WTC11 (cell line): ENCODE measurements at regions not wholly inside any gene's neighbourhood (a gene's known extent, or its start where the extent isn't known, plus 50 kb on each side); places are given as distances from the start of the nearest gene placed in this dataset.
"Not testable (repeated sequence)": the region's sequence is repeated elsewhere in the genome, so short reads cannot be mapped to it uniquely, and the experiment has no call there.

Experiments
- ATAC-seq: fragments of 200-7000 bp; cut with Tn5 transposase; 2 replicates; pipeline ENCODE4 v1.10.0; 2021; ENCODE audit warnings: mild to moderate bottlenecking, moderate library complexity
- CTCF ChIA-PET: fragments of 300-600 bp; sonication (Branson Sonifier 250); formaldehyde crosslinking; loops from one replicate; lab custom pipeline; 2021; ENCODE audit warnings: antibody characterized with exemption; lab: Charles Lee
- POLR2A ChIA-PET: fragments of 350-600 bp; sonication (Branson Sonifier 250); formaldehyde crosslinking; loops from one replicate; lab custom pipeline; 2021; ENCODE audit warnings: antibody characterized with exemption; lab: Charles Lee
- DNase-seq: peaks from one replicate; pipeline ENCODE4 v3.0.0; 2021; ENCODE audit warnings: low spot score
- H3K27ac Mint-ChIP-seq: 2 replicates; pipeline ENCODE4 v1.8.0; 2021; ENCODE audit warnings: mixed read lengths
- H3K27me3 Mint-ChIP-seq: 2 replicates; pipeline ENCODE4 v1.8.0; 2021; ENCODE audit warnings: low read depth, mild to moderate bottlenecking, moderate library complexity, mixed read lengths
- H3K36me3 Mint-ChIP-seq: 2 replicates; pipeline ENCODE4 v1.8.0; 2021; ENCODE audit warnings: mixed read lengths
- H3K4me1 Mint-ChIP-seq: 2 replicates; pipeline ENCODE4 v1.8.0; 2022; ENCODE audit warnings: mixed read lengths
- H3K4me3 Mint-ChIP-seq: 2 replicates; pipeline ENCODE4 v1.8.0; 2021; ENCODE audit warnings: mild to moderate bottlenecking, moderate library complexity, mixed read lengths
- H3K9me3 Mint-ChIP-seq: 2 replicates; pipeline ENCODE4 v1.8.0; 2021; ENCODE audit warnings: mixed read lengths
- ATF1 ChIP-seq: sonication (generic); formaldehyde crosslinking; IDR thresholded peaks from 2 replicates; pipeline ENCODE4 v1.8.1; 2023; ENCODE audit warnings: mild to moderate bottlenecking, moderate library complexity, missing genetic modification reagents
- ATF6 ChIP-seq: sonication (generic); formaldehyde crosslinking; IDR thresholded peaks from 2 replicates; pipeline ENCODE4 v1.8.1; 2023; ENCODE audit warnings: mild to moderate bottlenecking, missing genetic modification reagents
- CREB1 ChIP-seq: sonication (generic); formaldehyde crosslinking; IDR thresholded peaks from 2 replicates; pipeline ENCODE4 v1.8.0; 2023; ENCODE audit warnings: mild to moderate bottlenecking, missing genetic modification reagents
- E2F1 ChIP-seq: sonication (generic); formaldehyde crosslinking; IDR thresholded peaks from 2 replicates; pipeline ENCODE4 v1.8.0; 2022; ENCODE audit warnings: mild to moderate bottlenecking, missing genetic modification reagents
- E2F5 ChIP-seq: sonication (generic); formaldehyde crosslinking; IDR thresholded peaks from 2 replicates; pipeline ENCODE4 v1.8.1; 2022; ENCODE audit warnings: mild to moderate bottlenecking, moderate library complexity, missing genetic modification reagents
- ELF4 ChIP-seq: sonication (generic); formaldehyde crosslinking; IDR thresholded peaks from 2 replicates; pipeline ENCODE4 v1.8.1; 2022; ENCODE audit warnings: low read depth, mild to moderate bottlenecking, moderate library complexity, missing genetic modification reagents
- ERG ChIP-seq: fragments of 250-450 bp; sonication (Bioruptor Pico); IDR thresholded peaks from 2 replicates; pipeline ENCODE4 v1.8.0; 2021; ENCODE audit warnings: mild to moderate bottlenecking
- ETV6 ChIP-seq: sonication (generic); formaldehyde crosslinking; IDR thresholded peaks from 2 replicates; pipeline ENCODE4 v1.8.1; 2022; ENCODE audit warnings: mild to moderate bottlenecking, missing genetic modification reagents
- FOXJ3 ChIP-seq: sonication (generic); formaldehyde crosslinking; IDR thresholded peaks from 2 replicates; pipeline ENCODE4 v1.9.0; 2021; ENCODE audit warnings: missing genetic modification reagents, mild to moderate bottlenecking, borderline replicate concordance
- FOXP1 ChIP-seq: sonication (generic); formaldehyde crosslinking; IDR thresholded peaks from 2 replicates; pipeline ENCODE4 v1.8.0; 2022; ENCODE audit warnings: missing genetic modification reagents, mild to moderate bottlenecking, moderate library complexity, borderline replicate concordance
- GRHL2 ChIP-seq: fragments of 250-450 bp; sonication (Bioruptor Pico); IDR thresholded peaks from 2 replicates; pipeline ENCODE4 v1.8.0; 2022; ENCODE audit warnings: mild to moderate bottlenecking, moderate library complexity; ENCODE audit not compliant: insufficient replicate concordance, severe bottlenecking
- GTF2I ChIP-seq: fragments of 250-450 bp; sonication (Bioruptor Pico); conservative IDR thresholded peaks from 2 replicates; pipeline ENCODE4 v1.4.0; 2021; ENCODE audit warnings: mild to moderate bottlenecking
- IRF2 ChIP-seq: sonication (generic); formaldehyde crosslinking; IDR thresholded peaks from 2 replicates; pipeline ENCODE4 v1.8.0; 2022; ENCODE audit warnings: low read depth, missing genetic modification reagents, borderline replicate concordance
- MAX ChIP-seq: sonication (generic); formaldehyde crosslinking; IDR thresholded peaks from 2 replicates; pipeline ENCODE4 v1.8.0; 2022; ENCODE audit warnings: mild to moderate bottlenecking, missing genetic modification reagents
- NFE2L1 ChIP-seq: sonication (generic); formaldehyde crosslinking; IDR thresholded peaks from 2 replicates; pipeline ENCODE4 v1.8.1; 2023; ENCODE audit warnings: missing genetic modification reagents
- NR2C2 ChIP-seq: sonication (generic); formaldehyde crosslinking; IDR thresholded peaks from 2 replicates; pipeline ENCODE4 v1.8.0; 2022; ENCODE audit warnings: mild to moderate bottlenecking, missing genetic modification reagents
- OVOL2 ChIP-seq: fragments of 250-450 bp; sonication (Bioruptor Pico); IDR thresholded peaks from 2 replicates; pipeline ENCODE4 v1.9.0; 2021; ENCODE audit warnings: mild to moderate bottlenecking, borderline replicate concordance
- PRRX2 ChIP-seq: fragments of 250-450 bp; sonication (Bioruptor Pico); IDR thresholded peaks from 2 replicates; pipeline ENCODE4 v1.8.0; 2021; ENCODE audit warnings: mild to moderate bottlenecking
- TEAD1 ChIP-seq: sonication (generic); formaldehyde crosslinking; IDR thresholded peaks from 2 replicates; pipeline ENCODE4 v1.8.0; 2022; ENCODE audit warnings: mild to moderate bottlenecking, missing genetic modification reagents
- ZBTB21 ChIP-seq: sonication (generic); formaldehyde crosslinking; IDR thresholded peaks from 2 replicates; pipeline ENCODE4 v1.8.1; 2023; ENCODE audit warnings: mild to moderate bottlenecking, missing genetic modification reagents, borderline replicate concordance
- ZNF219 ChIP-seq: sonication (generic); formaldehyde crosslinking; IDR thresholded peaks from 2 replicates; pipeline ENCODE4 v1.8.0; 2023; ENCODE audit warnings: missing genetic modification reagents, mild to moderate bottlenecking, borderline replicate concordance
- ZNF317 ChIP-seq: sonication (generic); formaldehyde crosslinking; IDR thresholded peaks from 2 replicates; pipeline ENCODE4 v1.8.1; 2023; ENCODE audit warnings: low read depth, mild to moderate bottlenecking, moderate library complexity, missing genetic modification reagents, borderline replicate concordance

- Mint-ChIP-seq H3K36me3 (no peaks in the 10 kb centered on the region), H3K27me3 (no peaks in the 10 kb centered on the region), H3K27ac (no peak overlapping the region), H3K9me3 (0 out of 2 replicates have a peak, but pooled peaks cover 4% of the 10 kb centered on the region), H3K4me3 (no peak overlapping the region), H3K4me1 (peaks cover 3% of the 10 kb centered on the region; the same call in 1 of the 2 replicates)
- TF ChIP-seq FOXP1 (CRISPR knock-in tag) (no peak), ELF4 (no peak), ERG (CRISPR knock-in tag) (no peak), ATF1 (no peak), NFE2L1 (CRISPR knock-in tag) (no peak), FOXJ3 (CRISPR knock-in tag) (no peak), PRRX2 (CRISPR knock-in tag) (no peak), ZNF317 (CRISPR knock-in tag) (no peak), ZNF219 (no peak), ETV6 (no peak), E2F5 (CRISPR knock-in tag) (no peak), TEAD1 (CRISPR knock-in tag) (no peak), IRF2 (CRISPR knock-in tag) (no peak), MAX (no peak), ZBTB21 (CRISPR knock-in tag) (no peak), NR2C2 (CRISPR knock-in tag) (no peak), GRHL2 (no peak), GTF2I (CRISPR knock-in tag) (no peak), ATF6 (CRISPR knock-in tag) (no peak)
- ChIA-PET CTCF (interaction anchor here (0.7 kb wide), 1 partner anchor 9 kb away, joined by 4 read pairs; no protein-coding TSS in a partner anchor), POLR2A (no interaction called here)
- DNase-seq (no peak), ATAC-seq (no peak)
Observed at GRCh38 chr18:10169814-10170213, 256.0 kb downstream of the VAPA start.

GRCh38 chr18:10170375-10170774 is 256.6 kb downstream of the VAPA start:
- CTCF ChIA-PET, result interaction anchor here (0.7 kb wide), 1 partner anchor 10 kb away, joined by 4 read pairs; no protein-coding TSS in a partner anchor
- 0 out of 2 replicates have a peak, but pooled peaks cover 4% of the 10 kb centered on the region for H3K9me3 Mint-ChIP-seq
- ATAC-seq (no peak), DNase-seq (no peak)
- H3K4me3 Mint-ChIP-seq, result no peak overlapping the region
- POLR2A ChIA-PET, result no interaction called here
- H3K36me3 Mint-ChIP-seq, result no peaks in the 10 kb centered on the region
- H3K27ac Mint-ChIP-seq, result no peak overlapping the region
- H3K27me3 Mint-ChIP-seq, result no peaks in the 10 kb centered on the region
- TF ChIP-seq GRHL2 (no peak), OVOL2 (CRISPR knock-in tag) (no peak), E2F1 (CRISPR knock-in tag) (no peak), CREB1 (CRISPR knock-in tag) (no peak)
- H3K4me1 Mint-ChIP-seq, result peaks cover 3% of the 10 kb centered on the region; the same call in 1 of the 2 replicates

GRCh38 chr18:10175333-10175732 is 261.5 kb downstream of the VAPA start:
- DNase-seq, H3K4me3 Mint-ChIP-seq, H3K27me3 Mint-ChIP-seq, H3K9me3 Mint-ChIP-seq, H3K4me1 Mint-ChIP-seq, ATAC-seq, POLR2A ChIA-PET, H3K27ac Mint-ChIP-seq, CTCF ChIA-PET, H3K36me3 Mint-ChIP-seq: not testable (repeated sequence)

GRCh38 chr18:10179326-10179725 is 265.5 kb downstream of the VAPA start:
- H3K27me3 Mint-ChIP-seq, H3K36me3 Mint-ChIP-seq, POLR2A ChIA-PET, ATAC-seq, DNase-seq, CTCF ChIA-PET, H3K9me3 Mint-ChIP-seq, H3K27ac Mint-ChIP-seq, H3K4me3 Mint-ChIP-seq: not testable (repeated sequence)
- H3K4me1 Mint-ChIP-seq, result peaks cover 11% of the 10 kb centered on the region
